CD4-positive, alpha-beta T cell (primary cell): ENCODE measurements at regions not wholly inside any gene's neighbourhood (a gene's known extent, or its start where the extent isn't known, plus 50 kb on each side); places are given as distances from the start of the nearest gene placed in this dataset.

Experiments used
- ATAC-seq: fragments of 200-7000 bp; cut with Tn5 transposase; one replicate; pipeline ENCODE4 v1.10.0; 2022; ENCODE audit warnings: mild to moderate bottlenecking; ENCODE audit not compliant: poor library complexity
- CTCF ChIA-PET: fragments of 350-600 bp; sonication (Branson Sonifier 250); formaldehyde crosslinking; loops from one replicate; lab custom pipeline; 2021; ENCODE audit warnings: antibody characterized with exemption, inconsistent platforms; lab: Charles Lee
- POLR2A ChIA-PET: fragments of 350-600 bp; sonication (Branson Sonifier 250); formaldehyde crosslinking; loops from one replicate; lab custom pipeline; 2021; ENCODE audit warnings: antibody characterized with exemption, inconsistent platforms; lab: Charles Lee
- DNase-seq, 14 experiments: peaks; one replicate each; pipeline ENCODE4 v3.0.0-alpha.2; 2013 to 2020; ENCODE audit warnings: mixed read lengths in 2 of 14
- H3K27ac ChIP-seq, 2 donors: one replicate each; pipeline versions ENCODE4 v1.5.1 to v1.7.0; 2013; ENCODE audit warnings: low read length in 2 of 2, low read depth in 1 of 2, mild to moderate bottlenecking in 1 of 2
- H3K27me3 ChIP-seq, 2 experiments: 1 replicate in 1 of 2; 2 replicates in 1 of 2; pipeline versions ENCODE4 v1.6.1 to v1.7.0; 2013; ENCODE audit warnings: low read length in 2 of 2, control low read depth in 1 of 2, mild to moderate bottlenecking in 1 of 2, moderate library complexity in 1 of 2; ENCODE audit not compliant: insufficient read depth in 2 of 2, control insufficient read depth in 1 of 2
- H3K36me3 ChIP-seq: one replicate; pipeline ENCODE4 v1.6.1; 2013; ENCODE audit warnings: low read length, control low read depth; ENCODE audit not compliant: insufficient read depth
- H3K4me1 ChIP-seq: one replicate; pipeline ENCODE4 v1.6.1; 2013; ENCODE audit warnings: low read length, control low read depth; ENCODE audit not compliant: insufficient read depth
- H3K4me3 ChIP-seq: one replicate; pipeline ENCODE4 v1.5.1; 2013; ENCODE audit warnings: mild to moderate bottlenecking, low read length, moderate library complexity
- H3K9me3 ChIP-seq, 2 experiments: 1 replicate in 1 of 2; 2 replicates in 1 of 2; pipeline versions ENCODE4 v1.6.1 to v1.7.0; 2013; ENCODE audit warnings: low read length in 2 of 2, mild to moderate bottlenecking in 2 of 2, control low read depth in 1 of 2, moderate library complexity in 1 of 2; ENCODE audit not compliant: control insufficient read depth in 1 of 2, insufficient read depth in 1 of 2
- H3K27ac Mint-ChIP-seq: one replicate; pipeline ENCODE4 v1.8.0; 2020; ENCODE audit warnings: mixed read lengths
- H3K27me3 Mint-ChIP-seq: one replicate; pipeline ENCODE4 v1.8.0; 2021; ENCODE audit warnings: mixed read lengths
- H3K36me3 Mint-ChIP-seq: one replicate; pipeline ENCODE4 v1.8.0; 2021; ENCODE audit warnings: low read depth, mixed read lengths
- H3K4me1 Mint-ChIP-seq: one replicate; pipeline ENCODE4 v1.8.0; 2021; ENCODE audit warnings: low read depth, mixed read lengths
- H3K4me3 Mint-ChIP-seq: one replicate; pipeline ENCODE4 v1.8.0; 2020; ENCODE audit warnings: mild to moderate bottlenecking, mixed read lengths
- H3K9me3 Mint-ChIP-seq: one replicate; pipeline ENCODE4 v1.8.0; 2020; ENCODE audit warnings: mixed read lengths
- intact Hi-C, 2 experiments: fragments of 100-400 bp; cut with DNase I in 1 of 2; cut with micrococcal nuclease in 1 of 2; formaldehyde crosslinking; loops; one replicate each; pipeline versions ENCODE4 v1.15.1 to v1.9.0; 2023 to 2025; cut with DNase I, micrococcal nuclease
- TF ChIP-seq, protein P1 (sequence below): fragments of 200-600 bp; IDR thresholded peaks from one replicate; pipeline ENCODE4 v1.8.0; 2022; ENCODE audit warnings: antibody characterized with exemption, mild to moderate bottlenecking

- CTCF ChIA-PET, result no interaction called here
- TF ChIP-seq, protein P1, sequence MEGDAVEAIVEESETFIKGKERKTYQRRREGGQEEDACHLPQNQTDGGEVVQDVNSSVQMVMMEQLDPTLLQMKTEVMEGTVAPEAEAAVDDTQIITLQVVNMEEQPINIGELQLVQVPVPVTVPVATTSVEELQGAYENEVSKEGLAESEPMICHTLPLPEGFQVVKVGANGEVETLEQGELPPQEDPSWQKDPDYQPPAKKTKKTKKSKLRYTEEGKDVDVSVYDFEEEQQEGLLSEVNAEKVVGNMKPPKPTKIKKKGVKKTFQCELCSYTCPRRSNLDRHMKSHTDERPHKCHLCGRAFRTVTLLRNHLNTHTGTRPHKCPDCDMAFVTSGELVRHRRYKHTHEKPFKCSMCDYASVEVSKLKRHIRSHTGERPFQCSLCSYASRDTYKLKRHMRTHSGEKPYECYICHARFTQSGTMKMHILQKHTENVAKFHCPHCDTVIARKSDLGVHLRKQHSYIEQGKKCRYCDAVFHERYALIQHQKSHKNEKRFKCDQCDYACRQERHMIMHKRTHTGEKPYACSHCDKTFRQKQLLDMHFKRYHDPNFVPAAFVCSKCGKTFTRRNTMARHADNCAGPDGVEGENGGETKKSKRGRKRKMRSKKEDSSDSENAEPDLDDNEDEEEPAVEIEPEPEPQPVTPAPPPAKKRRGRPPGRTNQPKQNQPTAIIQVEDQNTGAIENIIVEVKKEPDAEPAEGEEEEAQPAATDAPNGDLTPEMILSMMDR, result no peak
Observed at GRCh38 chr9:106771608-106772007, 91.4 kb upstream of the ZNF462 start.

DNA sequence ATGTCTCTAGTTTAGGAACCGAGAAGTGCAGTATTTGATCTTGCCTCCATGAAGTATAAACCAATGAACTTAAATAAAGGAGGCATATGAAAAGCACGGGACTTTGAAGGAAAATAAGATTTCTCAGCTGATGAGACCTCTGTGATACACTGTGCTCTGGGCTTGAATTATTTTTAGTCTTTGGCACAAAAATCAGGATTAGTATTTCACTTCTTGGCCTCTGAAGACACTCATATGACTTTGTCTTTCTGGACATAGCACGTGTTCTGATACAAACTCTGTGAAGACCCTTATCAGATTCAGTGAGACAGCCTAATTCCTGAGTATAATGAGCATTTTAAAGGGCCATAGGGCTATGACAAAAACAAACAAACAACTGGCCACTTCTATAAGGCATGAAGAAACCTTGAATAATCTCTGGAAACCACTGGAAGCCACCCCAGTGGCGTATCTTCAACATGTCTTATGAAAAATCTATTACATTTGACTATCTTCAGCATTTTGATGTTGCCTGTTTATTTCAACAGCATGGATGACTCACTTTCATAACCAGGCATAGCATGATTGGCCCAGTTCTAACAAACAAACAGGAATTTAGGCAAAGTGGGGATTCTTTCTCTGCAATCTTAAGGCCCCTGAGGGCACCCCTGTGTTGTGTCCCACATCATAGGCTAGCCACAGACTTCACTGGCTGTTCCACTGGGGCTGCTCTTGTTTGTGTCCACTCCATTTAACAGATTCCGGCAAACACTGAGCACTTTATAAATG lies 90.3 kb upstream of the ZNF462 start:
- Mint-ChIP-seq H3K4me1 (no peaks in the 10 kb centered on the region), H3K4me3 (no peak overlapping the region), H3K27ac (no peak overlapping the region), H3K36me3 (no peaks in the 10 kb centered on the region), H3K9me3 (no peaks in the 10 kb centered on the region), H3K27me3 (no peaks in the 10 kb centered on the region)
- no peaks in the 10 kb centered on the region for H3K36me3 ChIP-seq
- no peak for DNase-seq
- H3K9me3 ChIP-seq, result peaks cover 0 to 7% of the 10 kb centered on the region in 2 experiments
- intact Hi-C loops, result no loop called here
- no peak overlapping the region for H3K27ac ChIP-seq
- H3K4me1 ChIP-seq, result no peaks in the 10 kb centered on the region
- TF ChIP-seq, protein P1, result no peak
- ChIA-PET POLR2A (no interaction called here), CTCF (no interaction called here)
- ATAC-seq, result no peak
- no peaks in the 10 kb centered on the region for H3K27me3 ChIP-seq
- H3K4me3 ChIP-seq, result no peak overlapping the region

More at GRCh38 chr9:106771608-106772007, 91.4 kb upstream of the ZNF462 start:
- H3K27me3 ChIP-seq, result no peaks in the 10 kb centered on the region
- intact Hi-C loops, result no loop called here
- ATAC-seq (no peak), DNase-seq (no peak)
- H3K4me1 ChIP-seq, result no peaks in the 10 kb centered on the region
- no peaks in the 10 kb centered on the region for H3K9me3 Mint-ChIP-seq
- no peaks in the 10 kb centered on the region for H3K27me3 Mint-ChIP-seq
- no peaks in the 10 kb centered on the region for H3K36me3 ChIP-seq
- no peak overlapping the region for H3K4me3 Mint-ChIP-seq
- no peak overlapping the region for H3K27ac ChIP-seq
- no peak overlapping the region for H3K27ac Mint-ChIP-seq
- H3K4me1 Mint-ChIP-seq, result no peaks in the 10 kb centered on the region
- H3K36me3 Mint-ChIP-seq, result no peaks in the 10 kb centered on the region
- POLR2A ChIA-PET, result no interaction called here
- no peak overlapping the region for H3K4me3 ChIP-seq
- H3K9me3 ChIP-seq, result peaks cover 0 to 7% of the 10 kb centered on the region in 2 experiments

DNA sequence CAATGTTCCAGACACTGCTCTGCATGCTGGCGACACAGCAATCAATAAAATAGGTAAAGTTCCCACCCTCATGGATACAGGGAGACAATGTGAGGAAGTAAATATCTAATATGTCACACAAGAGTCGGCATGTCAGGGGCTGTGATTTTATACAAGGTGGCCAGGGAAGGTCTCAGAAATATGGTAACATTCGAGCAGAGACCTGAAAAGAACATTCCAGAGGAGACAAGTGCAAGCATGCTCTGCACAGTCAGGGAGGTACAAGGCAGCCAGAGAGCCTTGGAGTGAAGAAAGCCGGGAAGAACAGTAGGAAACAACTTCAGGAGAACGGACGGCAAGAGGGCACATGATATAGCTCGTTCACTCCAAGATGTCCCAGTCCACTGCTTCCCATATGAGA lies 89.2 kb upstream of the ZNF462 start:
- Mint-ChIP-seq H3K9me3 (peaks cover 2% of the 10 kb centered on the region), H3K27ac (no peak overlapping the region), H3K27me3 (no peaks in the 10 kb centered on the region), H3K4me1 (no peaks in the 10 kb centered on the region), H3K36me3 (no peaks in the 10 kb centered on the region), H3K4me3 (no peak overlapping the region)
- intact Hi-C loops, result no loop called here
- Histone ChIP-seq H3K4me1 (no peaks in the 10 kb centered on the region), H3K9me3 (peaks cover 0 to 7% of the 10 kb centered on the region in 2 experiments), H3K27ac (no peak overlapping the region), H3K27me3 (no peaks in the 10 kb centered on the region), H3K4me3 (no peak overlapping the region), H3K36me3 (no peaks in the 10 kb centered on the region)
- no peak for DNase-seq
- ChIA-PET POLR2A (no interaction called here), CTCF (no interaction called here)
- TF ChIP-seq, protein P1, result no peak
- ATAC-seq, result no peak
